GM19452 (cell line): ENCODE measurements at regions not wholly inside any gene's neighbourhood (a gene's known extent, or its start where the extent isn't known, plus 50 kb on each side); places are given as distances from the start of the nearest gene placed in this dataset.
"Not testable (repeated sequence)": the region's sequence is repeated elsewhere in the genome, so short reads cannot be mapped to it uniquely, and the experiment has no call there.

Source experiments
- ATAC-seq: cut with Tn5 transposase; IDR thresholded peaks from one replicate; pipeline ENCODE4 v1.9.1; 2021; ENCODE audit not compliant: unreplicated experiment

DNA sequence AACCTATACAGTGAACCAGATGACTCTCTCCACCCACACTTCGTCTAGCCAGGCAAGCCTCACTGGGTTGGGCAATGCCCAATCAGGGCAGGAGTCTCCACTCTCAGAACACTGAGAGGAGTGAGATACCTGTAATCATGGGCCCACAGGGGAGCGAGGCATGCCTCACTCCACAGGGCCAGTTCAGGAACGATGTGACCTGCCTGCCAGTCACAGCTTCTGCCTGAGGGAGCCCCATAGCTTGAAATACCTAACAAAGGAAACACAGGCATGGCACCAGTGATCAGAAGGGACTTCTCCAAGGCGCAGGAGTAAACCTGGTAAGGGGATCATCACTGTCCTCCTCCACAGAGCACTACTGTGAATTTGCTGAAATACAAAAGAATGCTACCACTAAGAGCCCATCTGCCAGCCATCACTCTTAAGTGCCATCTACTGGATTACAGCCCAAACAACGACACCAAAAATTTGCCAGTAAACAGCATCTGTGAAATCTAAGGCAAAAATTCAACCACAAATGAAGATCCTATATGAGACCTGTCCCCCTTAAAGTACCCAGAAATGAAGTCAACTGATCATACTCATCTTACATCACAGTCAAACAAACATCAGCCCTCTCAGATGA is 689.9 kb upstream of the SEMA6D start:
- ATAC-seq = no peak

DNA sequence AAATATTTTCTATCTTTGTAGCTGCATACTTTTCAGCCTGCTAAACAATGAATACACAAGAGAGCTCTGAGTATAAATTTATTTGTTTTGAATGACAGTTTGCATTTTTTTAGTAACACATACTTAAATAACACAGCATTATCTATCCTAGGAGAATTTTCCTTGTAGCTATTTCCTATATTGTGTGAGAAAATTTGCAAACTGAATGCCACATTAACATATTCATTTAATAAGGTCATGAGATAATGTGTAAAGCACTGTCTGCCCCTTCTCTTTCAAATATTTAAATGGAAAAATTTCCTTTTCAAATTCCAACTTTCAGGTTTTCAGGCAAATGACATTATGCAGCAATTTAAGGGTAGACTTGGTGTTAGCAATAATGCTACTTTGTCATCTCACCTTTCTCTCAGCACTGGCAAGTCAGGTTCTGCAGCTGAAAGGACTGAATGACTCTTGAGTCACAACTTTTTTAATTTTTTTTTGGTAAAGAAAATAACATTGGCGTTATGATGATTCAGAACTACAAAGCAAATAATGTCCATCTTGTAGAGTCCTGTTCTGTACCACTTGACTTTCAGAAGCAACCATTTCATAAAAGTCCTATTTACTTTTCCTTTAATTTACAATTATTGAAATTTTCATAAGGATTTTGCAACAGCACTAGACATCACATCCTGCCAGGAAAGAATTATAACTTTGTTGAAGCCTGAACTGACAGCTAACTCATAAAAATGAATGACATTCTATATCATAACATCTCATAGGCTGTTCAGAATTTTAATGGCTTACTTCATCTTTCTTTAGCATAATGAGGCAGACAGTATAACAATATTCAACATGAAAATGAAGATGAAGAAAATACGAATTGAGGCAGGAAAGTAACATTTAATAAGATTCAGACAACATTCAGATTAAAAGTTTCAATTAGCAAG is 681.6 kb upstream of the SEMA6D start:
- no peak for ATAC-seq

DNA sequence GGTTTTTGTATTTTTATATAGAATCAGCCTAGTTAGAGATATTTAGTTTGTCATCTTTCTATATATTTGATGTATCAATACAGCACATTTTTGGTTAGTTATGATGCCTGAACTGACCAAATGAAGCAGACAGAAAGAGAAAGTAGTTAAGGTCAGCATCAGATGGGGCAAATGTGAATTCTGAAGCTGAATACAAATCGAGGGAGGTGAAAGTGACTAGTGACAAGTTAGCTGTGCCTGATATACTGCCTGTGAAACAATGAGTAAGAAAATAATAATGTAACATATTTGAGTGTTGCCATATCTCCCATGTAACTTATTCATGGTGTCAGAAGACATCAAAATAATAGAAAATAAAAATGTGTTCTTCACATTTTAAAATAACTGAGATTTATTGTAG is 680.3 kb upstream of the SEMA6D start:
- no peak for ATAC-seq

DNA sequence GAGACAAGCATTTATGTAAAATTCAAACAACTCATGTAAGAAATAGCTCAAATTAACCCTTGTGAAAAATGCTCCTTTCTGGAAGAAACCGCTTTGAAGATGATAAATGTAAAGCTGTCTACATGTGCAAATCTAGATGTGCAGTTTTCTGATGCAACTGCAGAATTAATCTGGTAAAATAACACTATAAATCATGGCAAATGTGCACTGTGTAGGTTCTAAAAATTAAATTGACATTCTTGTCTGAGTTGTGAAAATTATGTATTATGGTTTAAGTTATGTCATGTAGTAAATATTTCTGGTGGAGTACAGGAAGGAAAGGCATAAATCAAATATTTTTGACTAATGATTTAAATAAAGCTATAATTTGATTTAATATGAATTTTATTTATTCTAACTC is 678.1 kb upstream of the SEMA6D start:
- ATAC-seq = no peak

DNA sequence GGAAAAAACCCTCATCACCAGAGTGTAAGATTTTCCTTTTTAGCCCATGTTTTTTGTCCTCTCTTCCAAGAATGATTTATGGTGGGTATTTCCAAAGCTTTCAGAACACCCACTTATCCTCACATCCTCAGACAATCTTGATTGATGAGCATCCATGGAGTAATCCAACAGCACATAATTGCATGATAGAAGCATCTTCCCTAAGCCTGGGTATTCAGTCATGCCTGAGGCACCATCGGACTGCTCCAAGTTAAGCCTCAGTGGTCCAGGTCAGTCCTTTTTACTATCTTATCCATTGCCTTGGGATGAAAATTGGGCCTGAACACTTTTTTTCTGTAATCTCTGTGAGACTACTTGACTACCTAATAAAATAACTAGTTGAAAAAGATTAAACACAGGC is 676.0 kb upstream of the SEMA6D start:
- no peak for ATAC-seq

DNA sequence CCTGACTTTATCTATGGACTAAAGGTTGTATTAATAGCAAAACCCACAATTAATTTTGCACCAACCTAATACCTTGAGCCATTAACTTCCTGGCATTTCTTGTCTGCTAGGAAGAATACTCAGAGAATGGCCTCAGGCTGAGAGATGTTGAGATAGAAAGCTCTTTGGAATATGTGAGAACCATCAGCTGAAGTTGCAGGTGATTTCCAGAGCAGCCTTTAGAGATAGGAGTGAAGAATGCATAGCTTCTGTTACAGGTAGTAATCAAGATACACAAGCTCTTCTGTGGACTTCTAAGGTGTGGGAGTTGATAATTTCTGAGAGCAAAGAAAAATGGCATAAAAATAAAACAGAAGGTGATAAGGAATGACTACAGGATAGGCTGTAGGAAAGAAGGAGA is 669.3 kb upstream of the SEMA6D start:
- ATAC-seq = not testable (repeated sequence)

DNA sequence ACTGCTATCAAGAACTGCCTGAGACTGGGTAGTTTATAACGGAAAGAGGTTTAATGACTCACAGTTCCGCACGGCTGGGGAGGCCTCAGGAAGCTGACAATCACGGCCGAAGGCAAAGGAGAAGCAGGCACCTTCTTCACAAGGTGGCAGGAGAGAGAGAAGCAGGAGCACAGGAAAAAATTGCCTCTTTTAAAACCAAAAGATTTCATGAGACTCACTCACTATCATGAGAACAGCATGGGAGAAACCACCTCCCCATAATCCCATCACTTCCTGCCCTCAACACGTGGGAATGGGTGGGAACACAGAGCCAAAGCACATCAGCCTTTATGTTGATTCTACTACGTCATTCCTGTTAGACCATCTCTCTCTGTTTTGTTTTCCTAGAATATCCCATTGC is 650.9 kb upstream of the SEMA6D start:
- no peak for ATAC-seq

DNA sequence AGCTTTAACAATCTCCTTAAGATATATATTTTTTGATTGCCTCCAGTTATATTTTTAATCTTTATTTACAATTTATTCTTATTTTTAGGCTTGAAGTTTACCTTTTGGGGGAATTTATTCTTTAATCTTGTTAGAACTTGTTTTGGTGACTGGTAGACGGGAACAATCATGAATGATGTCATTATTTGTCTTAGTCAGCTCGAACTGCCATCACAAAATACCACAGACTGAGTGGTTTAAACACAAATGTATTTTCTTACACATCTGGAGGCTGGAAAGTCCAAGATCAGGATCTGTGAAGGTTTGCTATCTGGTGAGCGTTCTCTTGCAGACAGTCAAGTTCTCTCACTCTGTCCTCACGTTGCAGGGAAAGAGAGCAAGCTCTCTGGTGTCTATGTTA is 639.5 kb upstream of the SEMA6D start:
- not testable (repeated sequence) for ATAC-seq

DNA sequence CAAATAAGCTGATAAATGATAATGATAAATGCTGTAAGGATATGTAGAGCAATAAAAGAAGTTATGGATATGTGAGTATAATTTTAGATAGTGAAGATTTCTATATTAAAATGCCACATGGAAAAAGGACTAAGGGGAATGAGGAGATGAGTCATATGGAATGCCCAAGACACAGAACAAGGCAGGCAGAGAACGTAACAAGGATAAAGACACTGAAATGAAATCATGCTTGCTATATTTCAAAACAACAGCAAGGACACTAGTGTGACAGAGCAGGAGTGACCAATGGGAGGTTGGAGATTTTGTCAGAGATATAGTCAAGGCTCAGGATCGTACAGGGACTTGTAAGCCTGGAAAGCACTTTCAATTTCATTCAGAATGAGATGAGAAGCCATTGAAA is 621.5 kb upstream of the SEMA6D start:
- no peak for ATAC-seq

DNA sequence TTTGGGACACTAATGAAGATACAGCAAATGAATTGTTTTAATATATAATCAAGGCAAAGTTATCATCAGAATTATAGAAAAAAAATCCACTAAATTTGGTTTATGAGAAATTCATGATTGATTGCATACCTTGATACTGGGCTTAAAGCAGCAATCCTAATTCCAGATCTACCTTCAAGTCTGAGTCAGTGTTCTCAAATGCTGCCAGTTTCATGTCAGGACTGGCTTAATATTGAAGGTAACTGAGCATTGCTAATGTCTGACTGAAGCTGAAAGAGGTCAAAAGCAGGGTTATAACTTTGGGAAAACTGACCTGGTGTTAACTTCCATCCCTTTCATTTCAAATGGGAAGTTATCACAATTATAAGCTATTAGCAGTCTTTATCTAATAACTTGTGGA is 618.8 kb upstream of the SEMA6D start:
- ATAC-seq = not testable (repeated sequence)

DNA sequence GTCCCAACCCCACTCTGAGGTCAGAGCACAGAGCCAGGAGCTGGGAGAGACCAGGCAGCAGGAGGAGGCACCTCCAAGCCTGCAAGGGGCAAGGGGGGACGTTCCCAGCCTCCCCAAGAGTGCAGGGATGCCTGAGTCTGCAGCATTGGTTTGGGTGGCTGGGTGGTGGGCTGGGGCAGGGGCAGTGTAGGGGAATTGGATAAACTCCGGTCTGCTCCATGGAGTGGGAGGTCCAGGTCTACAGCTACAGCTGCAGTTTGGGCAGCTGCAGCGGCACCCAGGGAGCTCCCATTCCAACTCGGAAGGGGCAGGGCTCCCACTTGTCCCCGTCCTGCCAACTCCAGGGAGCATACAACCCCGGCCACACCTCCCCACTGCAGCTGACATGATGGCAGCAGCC is 617.5 kb upstream of the SEMA6D start:
- not testable (repeated sequence) for ATAC-seq

DNA sequence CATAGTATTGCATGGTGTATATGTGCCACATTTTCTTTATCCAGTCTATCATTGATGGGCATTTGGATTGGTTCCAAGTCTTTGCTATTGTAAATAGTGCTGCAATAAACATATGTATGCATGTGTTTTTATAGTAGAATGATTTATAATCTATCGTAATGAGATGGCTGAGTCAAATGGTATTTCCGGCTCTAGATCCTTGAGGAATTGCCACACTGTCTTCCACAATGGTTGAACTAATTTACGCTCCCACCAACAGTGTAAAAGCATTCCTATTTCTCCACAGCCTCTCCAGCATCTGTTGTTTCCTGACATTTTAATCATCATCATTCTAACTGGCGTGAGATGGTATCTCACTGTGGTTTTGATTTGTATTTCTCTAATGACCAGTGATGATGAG is 608.5 kb upstream of the SEMA6D start:
- not testable (repeated sequence) for ATAC-seq

DNA sequence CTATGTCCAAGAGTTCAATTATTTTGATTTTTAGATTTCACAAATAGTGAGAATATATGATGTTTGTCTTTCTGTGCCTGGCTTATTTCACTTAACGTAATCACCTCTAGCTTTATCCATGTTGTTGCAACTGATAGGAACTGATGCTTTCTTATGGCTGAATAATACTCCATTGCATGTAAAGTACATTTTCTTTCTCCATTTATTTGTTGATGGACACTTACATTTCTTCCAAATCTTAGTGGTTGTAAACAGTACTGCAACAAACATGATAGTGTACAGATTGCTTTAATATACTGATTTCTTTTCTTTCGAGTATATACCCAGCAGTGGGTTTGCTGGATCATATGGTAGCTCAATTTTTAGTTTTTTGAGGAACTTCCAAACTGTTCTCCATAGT is 600.6 kb upstream of the SEMA6D start:
- ATAC-seq = no peak

DNA sequence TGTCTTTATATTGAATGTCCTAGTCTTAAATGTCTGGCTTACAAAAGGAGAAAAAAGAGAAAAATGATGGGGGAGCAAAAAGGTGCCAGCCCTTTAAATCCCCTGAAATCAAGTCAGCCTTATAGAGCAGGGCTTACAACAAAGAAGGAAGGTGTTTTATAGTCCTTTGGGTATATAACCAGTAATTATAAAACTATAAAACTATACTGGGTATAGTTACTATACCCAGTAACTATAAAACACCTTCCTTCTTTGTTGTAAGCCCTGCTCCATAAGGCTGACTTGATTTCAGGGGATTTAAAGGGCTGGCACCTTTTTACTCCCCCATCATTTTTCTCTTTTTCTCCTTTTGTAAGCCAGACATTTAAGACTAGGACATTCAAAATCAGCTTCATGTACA is 598.0 kb upstream of the SEMA6D start:
- ATAC-seq = no peak

DNA sequence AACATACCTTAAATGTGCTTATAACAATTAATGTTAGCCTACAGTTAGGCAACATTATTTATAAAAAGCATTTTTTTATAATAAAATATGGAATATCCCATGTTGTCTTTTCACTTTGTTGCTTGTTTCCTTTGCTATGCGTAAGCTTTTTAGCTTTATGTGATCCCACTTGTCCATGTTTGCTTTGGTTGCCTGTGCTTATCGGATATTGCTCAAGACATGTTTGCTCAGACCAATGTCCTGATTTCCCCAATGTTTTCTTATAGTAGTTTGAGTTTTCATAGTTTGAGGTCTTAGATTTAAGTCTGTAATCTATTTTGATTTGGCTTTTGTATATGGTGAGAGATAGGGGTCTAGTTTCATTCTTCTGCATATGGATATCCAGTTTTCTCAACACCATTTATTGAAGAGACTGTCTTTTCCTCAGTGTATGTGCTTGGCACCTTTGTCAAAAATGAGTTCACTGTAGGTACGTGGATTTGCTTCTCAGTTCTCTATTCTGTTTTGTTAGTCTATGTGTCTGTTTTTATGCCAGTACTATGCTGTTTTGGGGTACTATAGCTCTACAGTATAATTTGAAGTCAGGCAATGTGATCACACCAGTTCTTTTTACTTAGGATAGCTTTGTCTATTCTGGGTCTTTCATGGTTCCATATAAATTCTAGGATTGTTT is 592.7 kb upstream of the SEMA6D start:
- no peak for ATAC-seq

DNA sequence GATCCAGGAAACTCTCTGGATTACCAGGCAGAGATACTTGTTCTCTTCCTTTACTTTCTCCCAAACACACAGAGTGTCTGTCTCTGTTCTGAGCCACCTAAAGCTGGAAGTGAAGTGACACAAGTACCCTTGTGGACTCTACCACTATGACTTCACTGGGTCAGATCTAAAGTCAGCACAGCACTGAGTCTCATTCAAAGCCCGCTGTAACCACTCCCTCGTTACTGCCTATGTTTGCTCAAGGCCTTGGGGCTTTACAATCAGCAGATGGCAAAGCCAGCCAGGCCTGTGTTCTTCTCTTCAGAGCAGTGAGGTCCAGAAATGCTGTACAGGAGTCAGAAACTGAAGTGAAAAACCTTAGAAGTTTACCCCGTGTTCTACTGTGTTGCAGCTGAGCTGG is 588.3 kb upstream of the SEMA6D start:
- ATAC-seq = no peak

DNA sequence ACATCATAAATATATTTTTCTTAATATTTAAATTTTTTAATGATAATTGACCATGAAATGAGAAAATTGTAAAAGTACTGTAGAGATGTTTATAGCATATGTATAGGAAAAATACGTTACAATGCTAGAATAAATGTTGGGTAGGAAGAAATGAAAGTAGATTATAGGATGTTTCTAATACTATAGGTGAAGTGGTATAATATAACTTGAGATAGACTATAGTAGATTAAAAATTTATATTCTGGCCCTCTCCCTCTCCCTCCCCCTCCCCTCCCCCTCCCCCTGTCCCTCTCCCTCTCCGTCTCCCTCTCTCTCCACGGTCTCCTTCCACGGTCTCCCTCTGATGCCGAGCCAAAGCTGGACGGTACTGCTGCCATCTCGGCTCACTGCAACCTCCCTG is 585.9 kb upstream of the SEMA6D start:
- ATAC-seq = not testable (repeated sequence)

DNA sequence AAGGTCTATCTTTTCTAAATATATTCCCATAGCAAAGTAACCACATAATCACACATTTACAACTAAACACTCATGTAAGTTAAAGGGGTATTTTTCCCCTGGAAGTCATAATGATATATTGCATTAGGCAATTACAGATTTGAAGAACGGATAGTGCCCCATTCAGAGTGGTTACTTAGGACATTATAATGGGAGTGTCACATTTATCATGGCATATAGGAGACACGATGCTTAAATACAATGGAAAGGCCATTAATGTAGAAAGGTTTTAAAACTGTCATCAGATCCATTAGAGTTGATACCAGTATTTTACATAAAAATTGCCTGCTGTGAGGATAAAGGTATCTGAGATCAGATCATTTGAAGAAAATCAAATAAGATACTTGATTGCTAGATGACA is 582.0 kb upstream of the SEMA6D start:
- no peak for ATAC-seq

DNA sequence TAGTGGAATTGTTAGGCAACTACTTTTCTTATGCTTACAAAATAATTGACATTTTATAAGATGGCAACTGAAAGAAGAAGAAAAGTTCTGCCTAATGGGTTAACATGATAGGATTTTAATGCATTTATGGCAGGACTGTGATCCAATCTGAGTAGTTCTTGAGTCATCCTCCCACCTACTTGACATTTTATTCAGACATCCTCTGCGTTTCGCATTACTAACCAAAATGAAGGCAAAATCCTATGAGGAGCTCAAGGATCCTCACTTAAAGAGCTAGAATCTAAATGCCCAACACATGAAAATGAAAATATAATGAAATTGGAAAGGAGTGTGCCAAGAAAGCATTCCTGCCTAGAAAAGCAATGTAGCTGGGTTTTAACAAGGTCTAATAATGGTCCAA is 581.1 kb upstream of the SEMA6D start:
- no peak for ATAC-seq

DNA sequence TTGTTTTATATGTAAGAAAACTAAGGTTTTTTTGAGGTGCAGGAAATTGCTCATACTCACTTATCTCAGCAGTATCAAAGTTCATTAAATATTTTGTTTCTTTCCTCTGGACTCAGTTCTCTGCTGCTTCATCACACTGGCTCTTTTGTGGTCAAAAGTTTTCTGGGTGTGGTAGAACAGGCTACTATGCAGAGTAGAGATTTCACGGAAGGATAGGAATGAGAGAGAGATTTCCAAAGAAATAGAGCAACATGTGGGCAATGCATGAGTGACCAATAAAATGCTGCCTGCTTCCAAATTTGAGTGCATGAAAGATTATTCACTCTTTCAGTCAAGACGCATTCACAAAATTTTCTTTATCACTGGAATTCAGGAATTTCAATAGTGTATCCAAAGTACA is 577.3 kb upstream of the SEMA6D start:
- ATAC-seq = no peak

DNA sequence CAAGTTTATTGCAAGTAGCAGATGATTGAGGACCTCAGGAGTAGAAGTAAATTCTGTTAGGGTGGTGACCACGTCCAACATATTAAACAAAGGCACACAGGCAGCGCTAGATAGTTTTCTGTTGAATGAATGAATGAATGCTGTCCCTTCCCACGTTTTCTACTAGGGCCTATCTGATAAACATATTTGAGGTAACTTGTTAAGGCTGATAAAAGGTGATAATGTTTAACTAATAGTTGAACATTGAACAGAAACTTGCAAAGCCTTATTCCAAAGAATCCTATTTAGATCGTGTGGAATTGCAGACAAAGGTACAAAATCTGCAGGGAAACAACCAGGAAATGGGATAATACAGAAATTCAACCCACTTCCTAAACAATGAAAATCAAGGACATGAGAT is 559.5 kb upstream of the SEMA6D start:
- ATAC-seq = no peak

DNA sequence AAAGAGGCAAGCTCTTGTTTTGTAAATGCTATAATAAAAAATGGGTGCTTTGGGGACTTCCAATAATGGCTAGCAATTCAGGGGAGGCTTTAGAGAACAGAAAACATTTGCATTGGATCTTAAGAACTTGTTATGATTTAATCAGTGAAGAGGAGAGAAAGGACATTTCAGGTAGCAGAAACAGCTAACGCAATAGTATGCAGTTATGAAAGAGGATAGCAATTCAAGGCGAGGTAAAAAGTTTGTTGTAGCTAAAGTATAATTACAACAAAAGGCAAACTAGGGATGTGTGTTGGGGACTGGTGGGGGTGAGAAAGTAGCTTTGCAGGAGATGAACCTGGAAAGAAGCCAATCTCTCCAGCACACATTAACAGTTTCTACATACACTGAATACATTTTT is 558.7 kb upstream of the SEMA6D start:
- ATAC-seq = no peak
